ENCODE measurements at regions not wholly inside any gene's neighbourhood (a gene's known extent, or its start where the extent isn't known, plus 50 kb on each side); places are given as distances from the start of the nearest gene placed in this dataset.

DNA sequence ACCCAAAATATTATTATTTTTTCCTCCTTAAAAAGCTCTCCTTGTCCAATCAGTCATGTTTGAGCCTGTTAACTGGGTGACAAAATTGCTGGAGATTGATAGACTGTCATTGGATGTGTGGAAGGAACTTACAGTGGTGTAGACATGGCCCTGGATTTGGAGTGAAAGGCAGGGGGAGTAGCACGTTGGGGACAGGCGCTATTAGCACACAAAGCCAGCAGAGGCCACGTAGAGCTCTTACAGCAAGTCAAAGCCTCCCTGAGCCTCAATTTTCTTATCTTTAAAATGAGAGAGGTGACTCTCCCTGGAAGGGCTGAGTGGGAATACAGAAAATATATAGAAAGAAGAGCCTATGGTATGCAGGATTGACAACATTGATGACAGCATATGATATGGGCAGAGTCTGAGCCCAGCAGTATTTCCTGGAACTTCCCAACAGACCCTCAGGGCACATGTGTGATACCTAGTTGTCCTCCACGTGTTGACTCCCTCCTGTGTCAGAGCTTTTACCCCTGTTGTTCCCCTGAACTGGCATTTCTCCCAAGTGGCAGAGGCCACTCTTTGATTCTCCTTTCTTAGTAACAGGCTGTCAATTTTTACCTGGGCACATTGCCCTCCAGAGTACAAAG, 504.9 kb downstream of the VRK1 start:
- intact Hi-C loops (cut with DNase I), result no loop called here
- ATAC-seq (no peak), DNase-seq (ENCODE audit: low spot score) (no peak)

DNA sequence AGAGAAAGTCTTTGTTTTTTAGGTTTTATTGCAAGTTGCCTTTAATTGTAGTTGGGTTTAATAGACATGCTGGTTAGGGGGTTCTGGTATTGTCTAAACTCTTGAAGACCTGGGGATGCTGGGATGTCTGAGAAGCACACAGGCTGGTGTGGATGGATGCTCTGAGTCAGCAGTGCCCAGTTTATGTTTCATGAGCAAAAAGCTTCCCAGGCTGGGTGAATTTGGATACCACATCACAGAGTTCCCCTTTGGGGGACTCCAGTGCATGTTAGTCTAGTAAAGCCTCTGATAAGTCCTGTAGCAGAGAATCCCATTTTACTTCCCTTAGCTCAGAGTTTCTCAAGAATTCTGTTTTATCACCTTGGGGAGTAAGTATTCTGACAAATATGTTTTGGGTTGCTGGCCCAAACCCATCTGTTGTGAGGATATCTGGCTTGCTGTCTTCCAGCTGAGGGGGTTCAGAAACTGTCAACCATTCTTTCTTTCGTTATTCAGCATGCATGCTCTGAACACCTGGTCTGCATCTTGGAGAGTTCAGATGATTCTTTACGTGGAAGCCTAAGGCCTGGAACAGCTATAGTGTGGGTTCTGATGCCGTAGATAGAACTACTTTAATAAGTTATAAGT, 509.1 kb downstream of the VRK1 start:
- intact Hi-C loops (cut with DNase I), result no loop called here
- ATAC-seq (no peak), DNase-seq (ENCODE audit: low spot score) (no peak)

DNA sequence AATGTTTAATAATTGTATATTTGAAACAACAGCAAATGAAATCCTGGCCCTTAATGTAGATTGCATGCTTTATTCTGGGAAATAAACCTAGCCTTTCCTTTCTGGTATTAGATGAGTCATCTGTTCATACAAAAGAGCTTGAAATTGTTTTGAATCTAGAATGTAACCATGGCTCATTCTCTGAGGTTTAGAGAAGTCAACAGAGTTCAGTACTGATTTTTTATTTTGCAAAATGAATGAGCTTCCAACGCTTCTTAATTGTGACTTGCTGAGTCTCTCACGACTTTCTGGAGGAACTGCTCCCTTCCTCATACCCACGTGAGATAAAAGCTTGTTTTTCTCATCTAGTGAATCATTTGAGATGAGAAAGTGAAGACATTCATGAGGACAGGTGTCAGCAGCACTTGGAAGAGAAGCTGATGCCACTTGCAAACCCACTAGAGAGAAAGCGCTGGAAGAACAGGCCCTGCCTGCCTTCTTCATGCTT, 509.6 kb downstream of the VRK1 start:
- no peak for ATAC-seq
- no peak for DNase-seq (ENCODE audit: low spot score)
- intact Hi-C loops (cut with DNase I), result no loop called here

DNA sequence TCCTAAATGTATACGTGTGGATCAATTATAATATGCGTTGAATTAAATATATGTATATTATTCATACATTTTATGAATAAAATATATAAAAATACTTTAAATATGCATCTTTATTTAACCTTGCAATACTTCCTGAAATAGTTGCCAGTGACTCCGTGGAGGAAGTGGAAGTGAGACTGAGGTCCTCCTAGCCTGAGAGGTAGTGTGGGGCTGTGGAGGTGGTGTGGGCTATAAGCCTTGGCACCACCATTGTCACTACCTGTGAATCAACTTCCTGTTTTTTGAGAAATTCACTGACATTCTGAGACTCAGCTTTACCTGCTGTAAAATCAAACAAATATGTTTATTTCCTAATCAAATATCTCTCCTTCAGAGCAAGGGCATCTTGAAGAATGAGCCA, 514.2 kb downstream of the VRK1 start:
- ATAC-seq, result no peak
- DNase-seq (ENCODE audit: low spot score), result no peak
- intact Hi-C loops (cut with DNase I), result no loop called here

DNA sequence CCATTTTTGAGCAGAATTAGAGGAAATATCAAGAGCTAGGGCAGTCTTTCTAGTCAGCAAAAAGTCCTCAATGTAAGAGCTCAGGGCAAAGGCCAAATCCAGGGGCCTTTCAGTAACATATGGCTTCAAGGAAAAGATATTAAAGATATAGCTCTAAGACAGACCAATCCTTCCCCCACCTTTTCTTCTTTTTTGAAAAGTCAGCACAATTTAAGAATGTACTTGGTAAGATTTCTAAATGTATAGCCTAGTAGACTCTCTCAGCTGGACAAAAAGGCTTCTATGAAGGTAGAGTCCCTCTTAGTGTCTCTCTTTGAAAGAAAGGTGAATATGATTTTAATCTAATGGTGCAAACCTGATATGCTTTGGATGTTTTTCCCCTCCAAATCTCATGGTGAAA, 515.7 kb downstream of the VRK1 start:
- intact Hi-C loops (cut with DNase I), result no loop called here
- ATAC-seq (no peak), DNase-seq (ENCODE audit: low spot score) (no peak)

DNA sequence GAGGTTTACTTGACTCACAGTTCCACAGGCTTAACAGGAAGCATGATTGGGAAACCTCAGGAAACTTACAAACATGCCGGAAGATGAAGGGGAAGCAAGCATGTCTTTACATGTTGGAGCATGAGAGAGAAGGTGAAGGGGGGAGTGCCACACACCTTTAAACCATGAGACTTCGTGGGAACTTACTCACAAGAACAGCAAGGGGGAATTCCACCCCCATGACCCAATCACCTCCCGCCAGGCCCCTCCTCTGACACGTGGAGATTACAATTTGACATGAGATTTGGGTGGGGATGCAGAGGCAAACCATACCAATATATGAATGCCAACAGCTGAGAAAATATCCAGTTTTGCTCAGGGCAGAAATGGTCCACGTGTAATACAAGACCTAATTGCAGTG, 518.6 kb downstream of the VRK1 start:
- DNase-seq (ENCODE audit: low spot score), result no peak
- intact Hi-C loops (cut with DNase I), result no loop called here
- ATAC-seq, result no peak

DNA sequence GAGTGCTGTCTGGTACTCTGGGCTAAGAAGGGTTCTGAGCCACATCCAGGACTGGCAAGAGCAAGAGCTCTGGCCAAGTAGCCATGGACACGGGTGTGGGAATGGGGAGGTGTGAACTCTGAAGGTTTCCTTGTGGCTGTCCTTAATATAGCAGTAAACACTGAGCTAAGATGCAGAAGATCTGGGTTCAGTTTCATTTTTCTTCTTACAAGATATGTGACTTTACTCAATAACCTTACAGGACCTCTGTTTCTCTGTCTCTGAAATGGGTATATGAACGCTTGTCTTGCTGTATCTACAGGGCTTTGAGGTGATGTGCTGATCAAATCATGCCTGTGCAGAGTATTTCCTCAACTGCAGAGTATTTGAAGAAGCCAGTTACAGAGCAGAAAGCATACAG, 521.2 kb downstream of the VRK1 start:
- intact Hi-C loops (cut with DNase I), result no loop called here
- ATAC-seq (no peak), DNase-seq (ENCODE audit: low spot score) (no peak)

DNA sequence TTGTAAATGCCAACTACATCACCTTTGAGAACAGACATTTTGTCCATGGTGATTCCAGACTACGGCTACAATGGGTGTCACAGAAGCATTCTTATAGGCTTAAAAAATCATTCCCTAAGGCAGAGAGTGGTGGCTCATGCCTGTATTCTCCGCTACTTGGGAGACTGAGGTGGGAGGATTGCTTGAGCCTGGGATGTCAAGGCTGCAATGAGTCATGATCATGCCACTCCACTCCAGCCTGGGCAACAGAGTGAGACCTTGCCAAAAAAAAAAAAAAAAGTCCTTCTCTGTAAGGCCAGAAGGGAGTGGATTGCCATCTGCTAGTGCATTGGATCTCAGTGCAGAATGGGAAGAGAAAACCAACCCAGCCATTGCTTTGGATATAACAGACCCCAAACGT, 522.5 kb downstream of the VRK1 start:
- ATAC-seq (no peak), DNase-seq (ENCODE audit: low spot score) (no peak)
- intact Hi-C loops (cut with DNase I), result no loop called here

DNA sequence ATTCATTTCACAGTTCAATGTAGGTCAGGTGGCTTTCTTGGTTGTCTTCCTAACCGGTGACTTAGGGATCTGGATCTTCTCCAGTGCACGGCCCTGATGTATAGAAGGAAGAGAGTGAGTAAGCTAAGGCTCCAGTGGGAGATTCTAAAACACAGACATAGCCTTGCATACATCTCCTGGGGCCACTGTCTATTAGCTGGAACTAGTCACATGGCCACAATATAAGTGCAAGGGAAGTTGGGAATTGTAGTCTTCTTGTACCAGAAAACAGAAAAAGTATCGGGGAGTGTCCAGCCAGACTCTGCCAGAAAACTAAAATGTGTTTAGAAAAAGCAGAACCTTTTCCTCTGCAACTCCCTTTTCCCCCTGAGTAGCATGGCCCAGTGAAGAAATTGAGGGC, 531.6 kb downstream of the VRK1 start:
- intact Hi-C loops (cut with DNase I), result no loop called here
- no peak for DNase-seq (ENCODE audit: low spot score)
- ATAC-seq, result no peak

DNA sequence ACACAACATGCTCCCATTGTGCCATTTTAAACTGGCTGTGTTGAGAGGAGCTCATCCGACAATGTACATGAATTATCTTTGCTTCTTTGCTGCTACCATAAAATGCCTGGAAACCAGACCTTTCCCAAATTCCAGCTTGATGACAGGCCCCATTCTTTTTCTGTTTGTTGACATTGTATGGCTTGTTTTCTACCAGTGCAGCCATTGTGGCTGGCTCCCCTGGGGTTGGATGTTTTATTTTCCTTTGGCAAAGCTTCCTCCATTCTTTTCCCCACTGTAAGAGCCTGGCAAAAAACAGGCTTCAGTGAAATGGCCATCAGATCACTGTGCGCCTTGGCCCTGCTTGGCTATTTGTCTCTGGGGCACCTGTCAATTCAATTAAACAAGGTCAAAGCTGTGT, 532.5 kb downstream of the VRK1 start:
- intact Hi-C loops (cut with DNase I), result no loop called here
- no peak for DNase-seq (ENCODE audit: low spot score)
- ATAC-seq, result no peak

DNA sequence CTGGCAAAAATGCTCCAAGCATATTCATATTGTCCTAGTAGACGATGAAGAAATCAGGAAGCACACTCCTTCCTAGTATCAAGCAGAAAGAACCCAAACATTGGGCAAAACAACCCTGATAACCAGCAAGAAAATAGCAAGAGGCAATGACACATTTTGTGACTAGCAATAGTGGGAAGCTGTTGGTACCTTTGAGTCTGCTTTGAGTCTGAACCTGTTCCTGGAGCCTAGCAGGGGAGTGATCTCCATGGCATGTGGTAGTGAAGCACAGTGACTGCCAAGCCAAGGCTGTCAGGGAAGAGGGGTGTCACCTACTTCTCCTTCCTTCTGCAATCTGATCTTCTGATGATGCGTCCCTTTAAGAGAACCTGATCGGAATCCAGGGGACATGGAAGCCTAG, 533.9 kb downstream of the VRK1 start:
- ATAC-seq (no peak), DNase-seq (ENCODE audit: low spot score) (no peak)
- intact Hi-C loops (cut with DNase I), result no loop called here

DNA sequence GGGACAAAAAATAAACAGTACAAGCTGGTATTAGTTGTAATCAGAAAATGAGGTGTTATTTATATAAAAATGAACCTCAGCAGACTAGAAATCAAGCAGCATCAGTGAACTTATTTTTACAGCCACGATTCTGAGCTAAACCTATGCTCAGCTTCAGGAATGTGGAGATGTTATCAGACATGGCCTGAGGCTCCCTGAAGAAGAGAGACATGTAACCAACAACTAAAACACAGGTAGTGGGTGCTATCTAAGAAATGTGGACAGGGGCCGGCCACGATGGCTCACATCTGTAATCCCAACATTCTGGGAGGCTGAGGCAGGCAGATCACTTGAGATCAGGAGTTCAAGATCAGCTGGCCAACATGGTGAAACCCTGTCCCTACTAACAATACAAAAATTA, 534.3 kb downstream of the VRK1 start:
- ATAC-seq (no peak), DNase-seq (ENCODE audit: low spot score) (no peak)
- intact Hi-C loops (cut with DNase I), result no loop called here

DNA sequence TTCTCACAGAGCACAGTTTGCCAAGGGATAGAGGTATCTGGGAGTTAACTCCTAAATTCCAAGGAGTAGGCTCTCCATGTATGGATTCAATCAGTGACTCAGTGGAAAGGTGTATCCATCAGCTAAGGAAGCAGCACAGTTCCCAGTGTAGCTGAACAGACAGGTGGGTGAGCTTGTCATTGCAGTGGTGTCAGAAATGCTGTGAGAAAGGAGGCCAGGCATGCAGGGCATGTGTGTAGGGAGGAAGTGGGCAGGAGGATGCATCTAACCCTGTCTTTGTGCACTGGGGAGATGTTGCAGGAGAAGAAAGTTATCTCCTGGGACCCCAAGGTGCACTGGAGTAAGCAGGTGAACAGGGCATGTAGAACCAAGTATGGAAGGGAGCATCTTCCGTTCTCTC, 539.0 kb downstream of the VRK1 start:
- intact Hi-C loops (cut with DNase I), result no loop called here
- DNase-seq (ENCODE audit: low spot score) (no peak), ATAC-seq (no peak)

DNA sequence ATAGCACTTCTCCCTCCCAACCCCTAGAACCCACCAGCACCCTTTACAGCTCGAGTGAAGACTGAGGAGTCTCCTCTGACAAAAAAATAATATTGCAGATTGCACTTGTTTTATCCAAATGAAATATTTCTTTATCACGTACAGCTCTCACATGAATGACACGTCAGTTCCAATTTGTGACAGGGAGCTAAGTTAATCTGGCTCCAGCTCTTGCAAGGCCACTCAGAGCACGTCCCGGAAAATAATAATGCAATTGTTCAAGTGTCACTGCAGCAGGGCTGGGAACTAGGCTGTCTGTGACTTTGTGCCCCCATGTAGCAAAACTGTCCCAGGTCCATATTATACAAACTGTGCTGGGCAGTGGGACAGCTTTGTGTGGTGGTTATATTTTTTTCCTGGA, 539.6 kb downstream of the VRK1 start:
- intact Hi-C loops (cut with DNase I), result no loop called here
- ATAC-seq, result no peak
- no peak for DNase-seq (ENCODE audit: low spot score)

DNA sequence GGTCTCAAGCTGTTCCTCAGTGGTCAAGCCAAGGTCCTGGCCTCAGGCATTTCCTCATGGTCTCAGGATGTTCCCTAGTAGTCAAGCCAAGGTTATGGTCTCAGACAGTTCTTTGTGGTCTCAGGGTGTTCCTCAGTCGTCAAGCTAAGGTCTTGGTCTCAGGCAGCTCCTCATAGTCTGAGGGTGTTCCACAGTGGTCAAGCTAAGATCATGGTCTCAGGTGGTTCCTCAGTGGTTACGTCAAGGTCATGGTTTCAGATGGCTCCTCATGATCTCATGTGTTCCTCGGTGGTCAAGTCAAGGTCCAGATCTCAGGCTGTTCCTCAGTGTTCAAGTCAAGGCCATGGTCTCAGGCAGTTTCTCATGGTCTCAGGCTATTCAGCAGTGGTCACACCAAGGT, 540.1 kb downstream of the VRK1 start:
- DNase-seq (ENCODE audit: low spot score) (no peak), ATAC-seq (no peak)
- intact Hi-C loops (cut with DNase I), result no loop called here

DNA sequence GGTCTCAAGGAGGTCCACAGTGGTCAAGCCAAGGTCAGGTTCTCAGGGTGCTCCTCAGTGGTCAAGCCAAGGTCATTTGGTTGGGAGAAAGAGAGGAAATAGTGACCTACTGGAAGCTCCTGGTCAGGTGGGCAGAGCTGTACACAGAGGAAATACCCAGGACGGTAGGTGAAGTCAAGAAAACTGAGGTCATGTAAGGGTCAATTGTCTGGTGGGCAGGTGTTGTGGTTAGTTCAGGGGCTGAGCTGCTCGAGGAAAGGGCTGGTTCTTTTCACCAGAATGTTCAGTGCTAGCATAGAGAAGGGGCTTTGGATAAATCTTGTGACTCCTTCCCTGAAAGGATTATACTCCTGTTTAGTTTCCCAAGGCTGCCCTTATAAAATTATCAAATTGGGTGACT, 540.5 kb downstream of the VRK1 start:
- intact Hi-C loops (cut with DNase I), result no loop called here
- DNase-seq (ENCODE audit: low spot score), result no peak
- no peak for ATAC-seq

DNA sequence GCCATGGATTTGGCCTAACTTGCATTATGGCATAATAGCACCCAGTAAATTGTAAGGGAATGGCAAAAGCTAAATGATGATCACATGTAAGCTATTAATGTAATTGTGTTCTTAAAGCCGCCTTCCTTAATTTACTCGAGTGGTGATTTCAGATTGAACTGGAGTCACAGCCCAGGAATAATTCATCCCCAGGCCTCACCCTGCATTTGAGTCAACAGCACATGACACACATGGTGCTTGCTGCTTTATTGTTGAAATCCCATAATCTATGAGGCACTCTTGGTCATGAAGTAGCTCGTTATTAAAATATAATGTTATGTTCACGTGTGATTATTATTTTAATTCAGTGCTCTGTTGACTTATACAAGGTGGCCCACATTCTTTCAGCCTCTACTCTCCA, 547.5 kb downstream of the VRK1 start:
- DNase-seq (ENCODE audit: low spot score) (no peak), ATAC-seq (no peak)
- intact Hi-C loops (cut with DNase I), result no loop called here

DNA sequence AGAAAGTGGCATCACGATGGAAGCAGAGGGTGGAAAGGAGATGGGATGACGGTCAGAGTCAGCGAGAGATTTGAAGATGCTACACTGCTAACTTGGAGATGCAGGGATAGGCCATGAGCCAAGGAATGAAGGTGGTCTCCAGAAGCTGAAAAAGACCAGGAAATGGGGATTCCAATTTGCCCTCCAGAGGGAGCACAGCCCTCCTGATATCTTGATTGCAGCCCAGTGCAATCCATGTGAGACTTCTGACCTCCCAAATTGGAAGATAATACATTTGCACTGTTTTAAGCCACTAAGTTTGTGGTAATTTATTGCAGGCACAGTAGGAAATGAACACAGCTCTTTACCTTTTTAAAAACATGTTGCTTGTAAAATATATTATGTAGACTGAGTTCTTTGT, 549.5 kb downstream of the VRK1 start:
- intact Hi-C loops (cut with DNase I), result no loop called here
- ATAC-seq (no peak), DNase-seq (ENCODE audit: low spot score) (no peak)

DNA sequence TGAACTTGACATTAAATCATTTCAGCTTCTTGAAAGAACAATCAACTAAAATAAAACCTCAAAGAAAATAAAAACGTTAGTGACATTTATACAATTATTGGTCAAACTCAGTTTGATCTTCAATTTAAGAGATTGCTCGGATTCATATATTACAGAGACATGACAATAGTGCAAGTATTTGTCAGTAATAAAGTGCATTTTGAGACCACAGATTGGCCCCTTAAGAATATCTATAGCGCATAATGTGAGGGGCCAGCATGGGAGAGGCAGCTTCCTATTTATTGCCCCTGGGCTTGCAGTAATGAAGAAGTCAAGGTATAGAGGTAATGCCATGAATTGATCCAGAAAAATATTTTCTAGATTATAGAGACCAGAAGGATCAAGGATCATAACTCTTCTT, 552.3 kb downstream of the VRK1 start:
- intact Hi-C loops (cut with DNase I), result no loop called here
- DNase-seq (ENCODE audit: low spot score) (no peak), ATAC-seq (no peak)

DNA sequence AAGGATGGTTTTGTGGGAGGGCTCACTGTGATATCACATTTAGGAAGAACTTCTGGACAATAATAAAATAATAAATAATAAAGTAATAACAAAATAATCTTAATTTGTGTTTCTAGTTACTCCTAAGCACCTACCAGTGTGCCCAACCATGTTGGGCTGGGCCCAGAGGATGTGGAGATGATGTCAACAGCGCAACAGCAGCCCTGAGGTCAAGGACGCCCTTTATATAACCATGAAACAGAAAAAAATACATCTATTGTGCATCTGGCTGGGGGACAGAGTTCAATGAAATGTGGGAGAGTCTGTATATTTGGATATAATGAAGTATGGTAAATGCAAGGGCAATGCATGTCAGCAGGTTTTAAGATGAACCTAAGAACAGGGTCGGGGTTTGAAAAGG, 552.8 kb downstream of the VRK1 start:
- no peak for ATAC-seq
- intact Hi-C loops (cut with DNase I), result no loop called here
- no peak for DNase-seq (ENCODE audit: low spot score)

DNA sequence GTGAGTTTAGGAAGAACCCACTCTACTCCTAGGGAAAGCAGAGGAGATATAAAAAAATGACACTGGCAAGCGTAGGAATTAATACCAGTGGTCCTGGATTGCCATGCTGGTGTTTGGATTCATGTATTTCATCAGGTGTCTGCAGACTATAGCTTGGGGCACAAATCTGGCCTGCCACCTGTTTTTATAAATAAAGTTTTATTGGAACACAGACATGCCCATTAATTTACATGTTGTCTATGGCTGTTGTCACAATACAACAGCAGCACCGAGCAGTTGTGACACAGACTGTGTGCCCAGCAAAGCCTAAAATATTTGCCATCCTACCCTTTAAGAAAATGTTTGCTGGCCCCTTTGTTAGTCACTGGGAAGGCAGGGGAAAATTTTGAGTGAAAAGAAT, 553.2 kb downstream of the VRK1 start:
- DNase-seq (ENCODE audit: low spot score), result no peak
- ATAC-seq, result no peak
- intact Hi-C loops (cut with DNase I), result no loop called here
